Erythroblast (primary cell): ENCODE measurements at regions not wholly inside any gene's neighbourhood (a gene's known extent, or its start where the extent isn't known, plus 50 kb on each side); places are given as distances from the start of the nearest gene placed in this dataset.

Source experiments
- GATA1 ChIP-seq: IDR thresholded peaks from 2 replicates; pipeline ENCODE4 v1.6.1; 2011; ENCODE audit warnings: low read depth, mild to moderate bottlenecking, control low read depth, low read length, moderate library complexity
- POLR2A ChIP-seq: IDR thresholded peaks from 2 replicates; pipeline ENCODE4 v1.6.1; 2011; ENCODE audit warnings: mild to moderate bottlenecking, low read length

- TF ChIP-seq POLR2A (no peak), GATA1 (no peak)
Measured at GRCh38 chr10:105973360-105973759, 1191.1 kb downstream of the SORCS1 start.
